ENCODE measurements at regions not wholly inside any gene's neighbourhood (a gene's known extent, or its start where the extent isn't known, plus 50 kb on each side); places are given as distances from the start of the nearest gene placed in this dataset.

- TF ChIP-seq, protein P1, sequence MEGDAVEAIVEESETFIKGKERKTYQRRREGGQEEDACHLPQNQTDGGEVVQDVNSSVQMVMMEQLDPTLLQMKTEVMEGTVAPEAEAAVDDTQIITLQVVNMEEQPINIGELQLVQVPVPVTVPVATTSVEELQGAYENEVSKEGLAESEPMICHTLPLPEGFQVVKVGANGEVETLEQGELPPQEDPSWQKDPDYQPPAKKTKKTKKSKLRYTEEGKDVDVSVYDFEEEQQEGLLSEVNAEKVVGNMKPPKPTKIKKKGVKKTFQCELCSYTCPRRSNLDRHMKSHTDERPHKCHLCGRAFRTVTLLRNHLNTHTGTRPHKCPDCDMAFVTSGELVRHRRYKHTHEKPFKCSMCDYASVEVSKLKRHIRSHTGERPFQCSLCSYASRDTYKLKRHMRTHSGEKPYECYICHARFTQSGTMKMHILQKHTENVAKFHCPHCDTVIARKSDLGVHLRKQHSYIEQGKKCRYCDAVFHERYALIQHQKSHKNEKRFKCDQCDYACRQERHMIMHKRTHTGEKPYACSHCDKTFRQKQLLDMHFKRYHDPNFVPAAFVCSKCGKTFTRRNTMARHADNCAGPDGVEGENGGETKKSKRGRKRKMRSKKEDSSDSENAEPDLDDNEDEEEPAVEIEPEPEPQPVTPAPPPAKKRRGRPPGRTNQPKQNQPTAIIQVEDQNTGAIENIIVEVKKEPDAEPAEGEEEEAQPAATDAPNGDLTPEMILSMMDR (IDR thresholded peaks at IDR 0.05): no peak
- TF ChIP-seq POLR2A (IDR thresholded peaks at IDR 0.05): no peak
Observed at GRCh38 chr5:67969631-67970030, 245.9 kb upstream of the PIK3R1 start.

Measured in uterus (tissue), 2 donors.